ENCODE measurements at regions not wholly inside any gene's neighbourhood (a gene's known extent, or its start where the extent isn't known, plus 50 kb on each side); places are given as distances from the start of the nearest gene placed in this dataset.

DNA sequence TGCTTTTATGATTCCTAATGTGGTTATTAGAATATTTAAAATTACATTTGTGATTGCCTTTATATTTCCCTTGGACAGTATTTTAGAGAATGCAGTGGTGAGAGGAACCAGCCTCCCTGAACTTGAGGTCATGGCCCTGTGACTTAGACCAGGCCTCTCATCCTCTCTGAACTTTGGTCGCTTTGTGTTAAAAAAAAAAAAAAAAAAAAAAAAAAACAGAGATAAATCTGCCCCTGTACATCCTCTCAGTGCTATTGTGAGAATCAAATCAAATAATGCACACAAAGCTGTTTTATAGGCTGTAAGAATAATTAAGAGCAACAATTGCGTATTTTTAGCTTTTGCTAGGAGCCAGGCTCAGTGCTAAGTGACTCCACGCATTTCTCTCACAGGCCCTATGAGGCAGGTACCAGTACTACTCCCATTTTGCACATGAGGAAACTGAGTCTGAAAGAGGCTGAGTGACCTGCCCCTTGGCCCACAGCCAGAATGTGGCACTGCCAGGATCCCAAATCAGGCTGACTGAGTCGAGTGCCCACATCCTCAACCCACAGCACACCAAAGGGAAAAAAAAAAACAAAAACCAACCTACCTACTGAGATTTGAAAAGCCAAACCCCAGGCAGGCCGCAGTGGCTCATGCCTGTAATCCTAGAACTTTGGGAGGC, 110.3 kb upstream of the LARP1 start:
- CTCF ChIA-PET (ENCODE audit: low intra/inter-chr PET ratio, low total read pairs) = no interaction called here
- peak; percentile 16 for ATAC-seq
- Histone ChIP-seq H3K4me3 (replicated peaks in 1 of 3; ENCODE audit: insufficient read depth in 1 of 3, low read depth in 2 of 3, low read length in 3 of 3) (no peak overlapping the region; a peak in 1 of 6 replicates), H3K36me3 (replicated peaks in 1 of 2; ENCODE audit: control insufficient read depth in 1 of 2, insufficient read depth in 2 of 2, low read length in 2 of 2) (no peaks in the 10 kb centered on the region), H3K79me2 (ENCODE audit: insufficient read depth, low read length) (no peaks in the 10 kb centered on the region), H2AFZ (ENCODE audit: low read length) (no peak overlapping the region), H3K4me2 (ENCODE audit: low read depth, low read length) (peak overlapping the region; percentile 61), H4K20me1 (ENCODE audit: insufficient read depth, low read length) (no peaks in the 10 kb centered on the region), H3K27me3 (ENCODE audit: control insufficient read depth in 1 of 2, insufficient read depth in 2 of 2, low read length in 2 of 2) (no peaks in the 10 kb centered on the region), H3K27ac (ENCODE audit: extremely low read length, insufficient read depth, low read length) (no peak overlapping the region), H3K9ac (ENCODE audit: insufficient read depth, low read depth, low read length) (no peak overlapping the region), H3K9me3 (ENCODE audit: low read length) (no peaks in the 10 kb centered on the region), H3K4me1 (ENCODE audit: insufficient read depth, low read length) (peaks cover 65% of the 10 kb centered on the region)
- FAIRE-seq = peak; percentile 43
- 23% methylated on average over 4 of the region's 5 CpGs for WGBS (ENCODE audit: low lambda C conversion rate)
- intact Hi-C loops (cut with micrococcal nuclease; ENCODE audit: unreplicated experiment) (loop anchor here (5.0 to 10.0 kb wide), 2 partner anchors 360 to 573 kb away; no protein-coding TSS in a partner anchor), in situ Hi-C loops (cut with HindIII; ENCODE audit: extremely low pct_ligation_motif_present, low pct_unique_long_range_greater_than_20kb) (loop anchor here (5.0 to 10.0 kb wide), 2 partner anchors 167 to 360 kb away; no protein-coding TSS in a partner anchor)
- peak; percentile 76 for DNase-seq (ENCODE audit: low spot score)
- POLR2A ChIA-PET = no interaction called here
- BruUV-seq (replicated peaks) = no TSS peak
- TF ChIP-seq ZNF761 (CRISPR knock-in tag; conservative IDR thresholded peaks at IDR 0.05) (no peak), MBD4 (IDR thresholded peaks at IDR 0.05; ENCODE audit: borderline replicate concordance, low read length) (no peak), MED8 (CRISPR knock-in tag; IDR thresholded peaks at IDR 0.05; ENCODE audit: insufficient replicate concordance) (no peak), ZNF230 (CRISPR knock-in tag; IDR thresholded peaks at IDR 0.05) (no peak), HNF4G (IDR thresholded peaks at IDR 0.05; ENCODE audit: borderline replicate concordance, low read depth, low read length) (peak; percentile 65), HNF4G (CRISPR knock-in tag; IDR thresholded peaks at IDR 0.05; ENCODE audit: borderline replicate concordance, low read depth) (no peak), POLR2A (IDR thresholded peaks at IDR 0.05; ENCODE audit: insufficient read depth in 1 of 2, low read depth in 2 of 2, low read length in 2 of 2) (no peak), TCF7L2 (IDR thresholded peaks at IDR 0.05; ENCODE audit: low read depth, low read length) (no peak), HNF4A (CRISPR knock-in tag; IDR thresholded peaks at IDR 0.05) (peak; percentile 76), NFKBIZ (CRISPR knock-in tag; IDR thresholded peaks at IDR 0.05) (no peak), ZNF572 (CRISPR knock-in tag; IDR thresholded peaks at IDR 0.05) (no peak), ARNT2 (CRISPR knock-in tag; IDR thresholded peaks at IDR 0.05; ENCODE audit: low read depth) (no peak), ZNF878 (CRISPR knock-in tag; IDR thresholded peaks at IDR 0.05) (no peak), ZBTB34 (CRISPR knock-in tag; IDR thresholded peaks at IDR 0.05) (no peak), CEBPB (IDR thresholded peaks at IDR 0.05; ENCODE audit: borderline replicate concordance, low read depth, low read length) (no peak), ARNT (IDR thresholded peaks at IDR 0.05) (no peak), PLSCR1 (CRISPR knock-in tag; IDR thresholded peaks at IDR 0.05; ENCODE audit: borderline replicate concordance) (no peak), CHD2 (IDR thresholded peaks at IDR 0.05; ENCODE audit: low read depth, low read length) (no peak)
- TF ChIP-seq, protein P1, sequence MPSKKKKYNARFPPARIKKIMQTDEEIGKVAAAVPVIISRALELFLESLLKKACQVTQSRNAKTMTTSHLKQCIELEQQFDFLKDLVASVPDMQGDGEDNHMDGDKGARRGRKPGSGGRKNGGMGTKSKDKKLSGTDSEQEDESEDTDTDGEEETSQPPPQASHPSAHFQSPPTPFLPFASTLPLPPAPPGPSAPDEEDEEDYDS (CRISPR knock-in tag; IDR thresholded peaks at IDR 0.05) = no peak
- TF ChIP-seq, protein P2, sequence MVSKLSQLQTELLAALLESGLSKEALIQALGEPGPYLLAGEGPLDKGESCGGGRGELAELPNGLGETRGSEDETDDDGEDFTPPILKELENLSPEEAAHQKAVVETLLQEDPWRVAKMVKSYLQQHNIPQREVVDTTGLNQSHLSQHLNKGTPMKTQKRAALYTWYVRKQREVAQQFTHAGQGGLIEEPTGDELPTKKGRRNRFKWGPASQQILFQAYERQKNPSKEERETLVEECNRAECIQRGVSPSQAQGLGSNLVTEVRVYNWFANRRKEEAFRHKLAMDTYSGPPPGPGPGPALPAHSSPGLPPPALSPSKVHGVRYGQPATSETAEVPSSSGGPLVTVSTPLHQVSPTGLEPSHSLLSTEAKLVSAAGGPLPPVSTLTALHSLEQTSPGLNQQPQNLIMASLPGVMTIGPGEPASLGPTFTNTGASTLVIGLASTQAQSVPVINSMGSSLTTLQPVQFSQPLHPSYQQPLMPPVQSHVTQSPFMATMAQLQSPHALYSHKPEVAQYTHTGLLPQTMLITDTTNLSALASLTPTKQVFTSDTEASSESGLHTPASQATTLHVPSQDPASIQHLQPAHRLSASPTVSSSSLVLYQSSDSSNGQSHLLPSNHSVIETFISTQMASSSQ (IDR thresholded peaks at IDR 0.05; ENCODE audit: low read depth) = no peak
- TF ChIP-seq, protein P2 (CRISPR knock-in tag; IDR thresholded peaks at IDR 0.05; ENCODE audit: borderline replicate concordance) = no peak
